ENCODE measurements at regions not wholly inside any gene's neighbourhood (a gene's known extent, or its start where the extent isn't known, plus 50 kb on each side); places are given as distances from the start of the nearest gene placed in this dataset.
"Not testable (repeated sequence)": the region's sequence is repeated elsewhere in the genome, so short reads cannot be mapped to it uniquely, and the experiment has no call there.

DNA sequence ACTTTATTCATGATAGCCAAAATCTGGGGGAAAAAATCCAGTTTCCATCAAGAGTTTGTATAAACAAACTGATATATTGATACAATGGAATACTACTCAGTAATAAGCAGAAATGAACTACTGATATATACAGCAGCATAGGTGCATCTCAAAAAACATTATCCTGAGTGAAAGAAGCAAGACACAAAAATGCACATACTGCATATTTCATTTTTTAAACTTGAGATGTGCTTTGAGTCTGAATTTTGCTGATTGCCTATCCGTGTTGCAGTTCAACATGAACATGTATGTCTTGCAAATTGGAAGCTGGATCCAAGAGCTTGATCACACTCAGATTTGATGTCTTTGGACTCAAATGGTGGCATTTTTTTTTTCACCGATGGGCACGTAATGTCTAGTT, 132.4 kb downstream of the TSEN15 start:
- no peak for DNase-seq

DNA sequence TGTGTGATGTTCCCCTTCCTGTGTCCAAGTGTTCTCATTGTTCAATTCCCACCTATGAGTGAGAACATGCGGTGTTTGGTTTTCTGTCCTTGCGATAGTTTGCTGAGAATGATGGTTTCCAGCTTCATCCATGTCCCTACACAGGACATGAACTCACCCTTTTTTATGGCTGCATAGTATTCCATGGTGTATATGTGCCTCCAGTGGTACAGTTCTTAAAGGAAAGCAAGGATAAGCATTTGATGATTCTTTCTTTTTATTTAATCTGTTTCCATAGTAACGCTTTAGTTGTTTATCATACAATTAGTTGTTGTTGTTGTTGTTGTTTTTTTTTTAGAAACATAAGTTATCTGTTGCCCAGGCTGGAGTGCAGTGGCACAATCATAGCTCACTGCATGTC, 133.1 kb downstream of the TSEN15 start:
- DNase-seq, result not testable (repeated sequence)

DNA sequence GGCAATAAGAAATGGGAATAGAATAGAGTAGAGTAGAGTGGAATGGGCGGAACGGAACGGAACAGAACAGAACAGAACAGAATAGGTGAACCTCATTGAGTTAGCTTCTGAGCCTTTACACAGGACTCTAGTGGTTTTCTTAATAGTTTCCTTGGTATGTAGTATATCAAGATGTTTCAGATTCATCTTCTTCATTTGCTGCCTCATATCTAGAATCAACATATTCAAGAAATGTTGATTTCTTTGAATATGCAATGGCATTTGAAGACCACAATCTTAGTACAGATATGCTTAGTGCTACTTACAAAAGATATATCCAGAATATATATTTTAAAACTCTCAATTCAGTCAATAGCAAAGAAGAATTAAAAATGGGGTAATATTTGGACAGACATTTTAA, 133.8 kb downstream of the TSEN15 start:
- DNase-seq, result no peak

DNA sequence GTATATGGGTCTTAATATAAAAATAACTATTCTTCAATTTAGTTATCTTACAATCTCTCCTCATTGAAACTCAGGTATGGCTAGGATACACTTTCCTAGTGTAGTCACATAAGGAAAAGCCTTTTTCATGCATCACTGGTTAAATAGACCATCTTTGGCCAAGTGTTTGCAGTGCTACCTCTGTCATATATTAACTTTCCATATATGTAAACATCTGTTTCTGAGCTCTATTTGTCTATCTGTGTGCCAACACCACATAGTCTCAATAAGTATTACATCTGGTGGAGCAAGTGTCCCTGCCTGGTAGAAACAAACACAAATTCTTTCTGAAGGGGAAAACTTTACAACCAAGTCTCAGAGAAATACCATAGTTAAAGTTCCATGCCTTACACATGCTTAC, 134.6 kb downstream of the TSEN15 start:
- no peak for DNase-seq

DNA sequence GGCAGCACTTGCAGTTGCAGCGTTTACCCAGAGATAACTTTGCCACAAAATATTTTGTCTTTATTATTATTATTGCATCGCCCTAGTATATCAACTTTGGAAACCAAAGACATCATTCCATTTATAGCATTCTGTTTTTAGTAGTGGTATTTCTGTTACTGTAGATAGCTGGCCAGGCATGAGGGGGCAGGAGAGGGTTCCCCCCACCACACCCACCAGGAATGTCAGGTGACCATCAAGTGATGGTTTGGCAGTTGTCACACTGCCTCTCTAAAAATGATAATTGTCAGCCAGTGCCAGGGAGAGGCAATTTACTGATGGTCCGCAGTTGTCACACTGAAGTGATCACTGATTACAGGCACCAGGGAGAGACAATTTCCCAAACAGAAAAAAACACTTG, 135.6 kb downstream of the TSEN15 start:
- DNase-seq, result no peak

DNA sequence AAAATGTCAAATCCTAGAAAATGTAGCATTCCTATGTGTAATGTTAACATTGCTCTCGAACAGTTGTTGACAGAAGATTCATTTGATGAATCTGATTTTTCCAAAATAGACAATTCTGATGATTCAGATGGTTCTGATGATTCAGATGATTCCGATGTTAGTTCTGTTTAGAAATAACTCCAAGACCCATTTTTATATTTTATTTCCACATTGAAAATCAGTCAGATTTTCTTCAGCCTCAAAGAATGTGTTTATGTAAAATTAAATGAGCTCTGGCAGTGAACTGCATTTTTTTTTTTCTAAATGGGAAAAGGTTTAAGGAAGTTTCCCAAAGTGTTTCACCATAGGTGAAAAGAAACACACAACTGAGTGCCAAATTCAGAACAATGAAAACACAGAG, 136.5 kb downstream of the TSEN15 start:
- DNase-seq, result no peak

DNA sequence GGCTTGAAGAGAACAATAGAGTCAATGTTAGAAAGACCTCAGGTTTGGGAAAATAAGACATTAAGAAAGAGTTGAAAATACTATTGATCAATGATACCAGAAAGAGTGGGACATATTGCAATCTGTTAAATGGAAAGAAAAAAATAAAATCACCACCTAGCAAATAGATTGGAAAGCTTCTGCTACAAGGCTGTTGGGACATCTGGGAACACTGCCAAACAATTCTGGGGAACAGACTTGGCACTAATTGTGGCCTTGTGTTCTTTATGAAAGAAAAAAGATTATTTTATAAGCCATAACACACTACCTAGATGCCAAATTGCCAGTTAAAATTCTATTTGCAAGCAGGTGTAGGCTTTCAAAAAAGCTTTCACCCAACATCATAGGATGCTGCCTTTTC, 137.8 kb downstream of the TSEN15 start:
- no peak for DNase-seq

DNA sequence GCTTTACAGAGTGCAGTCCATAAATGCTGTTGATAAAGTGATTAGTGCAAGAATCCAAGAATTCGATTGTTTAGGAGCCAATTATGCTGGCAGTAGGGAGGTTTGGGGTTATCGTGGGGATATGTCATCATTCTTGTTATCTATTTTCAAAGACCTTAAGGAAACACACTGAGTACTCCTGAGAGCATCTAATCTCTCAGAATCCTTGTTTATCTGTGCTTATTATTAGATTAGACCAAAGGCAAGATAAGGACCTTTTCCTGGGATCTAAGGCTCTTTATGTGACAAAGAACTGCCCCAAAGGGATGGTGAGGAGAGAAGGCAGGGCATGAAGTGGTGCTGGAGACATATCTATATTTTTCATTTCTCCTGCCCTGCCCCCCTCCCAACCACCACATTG, 139.1 kb downstream of the TSEN15 start:
- no peak for DNase-seq

DNA sequence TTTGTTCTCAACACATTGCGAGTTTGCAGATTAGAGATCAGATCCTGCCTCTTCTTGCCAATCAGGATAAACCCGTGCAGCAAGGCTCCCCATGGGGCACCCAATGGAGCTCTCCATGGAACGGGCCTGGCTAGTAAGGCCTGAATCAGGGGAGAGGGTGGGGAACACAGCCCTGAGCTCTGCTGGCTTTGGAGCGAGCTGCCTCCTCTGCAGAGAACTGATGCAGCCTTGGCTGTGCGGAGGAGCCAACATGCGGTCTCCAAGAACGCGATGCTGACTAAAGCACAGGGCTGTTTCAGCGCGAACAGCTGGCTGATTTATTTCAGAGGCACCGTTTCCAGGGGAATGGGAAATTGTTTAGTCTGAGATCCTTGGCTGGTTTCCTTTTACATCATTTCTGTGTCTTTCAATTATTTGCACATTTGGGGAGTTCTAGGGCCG, 139.7 kb downstream of the TSEN15 start:
- peak; percentile 48 for DNase-seq

DNA sequence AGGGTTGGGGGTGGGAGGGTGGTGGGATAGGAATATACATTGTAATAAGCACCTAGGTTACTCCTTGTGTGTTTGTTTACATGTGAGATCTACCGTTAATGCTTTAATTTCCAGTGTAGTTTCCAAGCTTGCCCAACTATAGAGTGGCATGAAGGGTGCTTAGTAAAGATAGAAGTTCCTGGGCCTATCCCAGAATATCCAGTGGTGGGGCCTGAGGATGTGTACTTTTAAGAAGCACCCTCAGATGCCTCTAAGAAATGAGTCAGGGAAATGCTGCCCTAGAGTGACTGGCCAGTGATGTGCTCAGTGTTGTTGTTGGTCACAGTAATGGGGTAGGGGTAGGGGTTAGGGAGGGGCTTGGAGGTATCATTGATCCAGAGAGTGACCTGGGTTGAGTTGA, 141.3 kb downstream of the TSEN15 start:
- no peak for DNase-seq

DNA sequence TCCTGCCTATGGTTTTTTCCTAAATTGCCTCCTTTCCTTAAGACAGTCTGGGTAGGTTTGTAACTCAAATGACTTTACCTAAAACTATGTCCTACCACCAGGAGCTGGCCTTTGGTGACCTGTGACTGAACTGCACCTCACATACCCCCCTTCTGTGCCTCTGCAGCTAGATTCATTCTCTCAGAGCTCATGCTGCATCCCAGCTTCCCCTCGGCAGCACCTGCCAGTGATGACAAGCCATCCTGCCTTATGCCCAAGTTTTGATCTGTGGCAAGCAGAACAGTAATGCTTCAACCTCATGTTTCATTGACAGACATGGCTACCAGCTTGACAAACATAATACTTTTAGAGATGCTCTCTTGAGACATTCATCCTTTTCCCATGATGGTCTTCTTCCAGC, 141.9 kb downstream of the TSEN15 start:
- no peak for DNase-seq

DNA sequence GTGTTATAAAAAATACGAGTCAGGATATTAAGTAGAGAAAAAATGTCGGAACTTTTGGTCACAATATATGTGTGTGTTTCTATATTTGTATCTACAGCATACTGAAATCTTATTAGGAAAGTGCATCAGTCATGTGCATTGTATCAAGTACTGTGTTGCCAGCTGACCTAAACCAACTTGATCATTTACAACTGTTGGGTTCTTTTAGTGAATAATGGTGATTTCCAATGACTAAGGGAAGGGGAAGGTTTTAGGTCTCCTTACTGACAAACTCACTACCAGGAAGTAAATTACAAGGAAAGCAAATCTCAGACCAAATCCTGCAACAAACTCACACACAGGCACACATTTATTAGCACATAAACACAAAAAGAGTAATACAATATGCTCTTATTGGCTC, 142.7 kb downstream of the TSEN15 start:
- DNase-seq, result no peak

DNA sequence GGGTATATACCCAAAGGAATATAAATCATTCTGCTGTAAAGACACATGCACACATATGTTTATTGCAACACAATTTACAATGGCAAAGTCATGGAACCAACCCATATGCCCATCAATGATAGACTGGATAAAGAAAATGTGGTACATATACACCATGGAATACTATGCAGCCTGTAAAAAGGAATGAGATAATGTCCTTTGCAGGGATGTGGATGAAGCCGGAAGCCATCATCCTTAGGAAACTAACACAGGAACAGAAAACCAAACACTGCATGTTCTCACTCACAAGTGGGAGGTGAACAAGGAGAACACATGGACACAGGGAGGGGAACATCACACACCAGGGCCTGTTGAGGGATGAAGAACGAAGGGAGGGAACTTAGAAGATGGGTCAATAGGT, 144.2 kb downstream of the TSEN15 start:
- DNase-seq, result not testable (repeated sequence)

DNA sequence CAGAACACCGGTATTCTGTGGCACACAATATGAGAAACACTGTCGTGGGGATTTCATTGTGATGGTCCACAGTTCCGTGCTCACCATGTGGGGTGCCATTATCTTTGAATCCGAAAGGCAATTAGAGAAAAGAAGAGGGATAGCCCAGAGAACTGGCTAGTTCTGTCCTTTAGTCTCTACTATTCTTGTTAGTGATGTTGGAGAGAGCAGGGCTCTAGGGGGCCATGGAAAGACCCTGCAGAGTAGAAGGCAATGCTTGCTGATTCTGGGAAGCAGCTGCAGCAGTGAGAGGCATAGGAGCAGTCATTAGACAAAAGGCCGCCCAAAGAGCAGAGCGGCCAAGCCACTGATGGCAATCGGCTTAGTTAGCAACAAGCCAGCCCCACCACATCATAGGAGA, 146.3 kb downstream of the TSEN15 start:
- DNase-seq, result no peak

DNA sequence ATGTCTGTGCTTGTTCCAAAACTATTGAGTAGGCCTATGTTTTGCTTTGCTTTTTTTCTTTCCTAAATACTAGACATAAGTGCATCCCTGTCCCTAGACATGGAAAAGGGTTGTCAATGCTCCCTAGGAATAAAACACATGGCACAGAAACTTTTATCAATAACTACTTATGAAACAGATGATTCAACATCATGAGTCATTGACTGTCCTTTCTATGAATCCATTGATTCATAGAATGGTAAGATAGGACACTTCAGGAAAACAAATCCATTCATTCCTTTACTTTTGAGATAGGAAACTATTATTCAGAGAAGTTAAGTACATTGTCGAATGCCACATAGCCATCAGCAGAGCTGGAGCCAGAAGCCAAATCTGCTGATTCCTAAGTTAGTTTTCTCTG, 147.5 kb downstream of the TSEN15 start:
- no peak for DNase-seq

DNA sequence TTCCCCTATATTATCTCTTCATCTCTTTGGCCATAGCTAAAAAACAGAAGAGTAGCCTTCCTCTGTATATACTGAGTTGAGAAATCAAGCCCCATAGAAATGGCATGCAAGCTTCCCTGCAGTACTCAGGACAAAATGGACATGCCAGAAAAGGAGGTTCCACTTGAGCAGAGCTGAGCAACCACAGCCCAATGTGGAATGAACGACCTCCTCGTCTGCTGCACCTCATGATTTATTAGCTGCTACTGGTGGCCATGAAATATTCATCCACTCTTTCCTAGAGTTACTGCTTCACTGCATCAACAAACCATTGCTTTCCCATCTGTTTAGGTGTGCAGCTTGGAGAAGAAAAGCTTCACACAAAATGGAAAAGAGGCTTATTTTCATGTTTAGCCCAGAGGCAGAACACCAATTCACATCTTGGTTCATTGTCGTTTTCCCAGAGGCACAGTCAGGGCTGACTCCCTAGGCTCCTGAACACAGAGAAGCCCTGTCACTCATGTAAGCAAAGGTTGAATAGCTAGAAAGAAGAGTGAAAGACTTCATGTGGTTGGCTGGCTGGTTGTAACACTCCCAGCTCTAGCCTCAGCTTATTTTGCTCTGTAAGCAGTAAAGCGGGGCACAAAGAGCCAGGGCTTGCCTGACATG, 148.0 kb downstream of the TSEN15 start:
- DNase-seq, result no peak

DNA sequence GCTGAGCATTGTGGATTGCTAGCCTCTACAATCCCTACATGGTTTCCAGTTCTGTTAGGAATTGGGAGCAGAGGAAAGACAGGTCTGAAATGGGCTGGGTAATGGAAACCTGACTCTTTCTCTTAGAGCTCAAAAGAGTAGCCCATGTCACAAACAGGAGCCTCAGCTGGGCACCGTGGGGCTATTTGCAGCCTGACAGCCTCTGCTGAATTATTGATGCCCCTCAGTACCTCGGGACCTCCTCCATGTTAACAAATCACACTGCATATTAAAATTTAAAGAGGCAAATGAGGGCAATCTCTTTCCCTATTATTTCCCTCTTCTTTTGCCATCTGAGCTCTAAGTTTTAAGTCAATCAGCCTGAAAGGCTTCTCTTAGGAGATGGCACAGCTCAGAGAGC, 157.1 kb downstream of the TSEN15 start:
- DNase-seq, result no peak

DNA sequence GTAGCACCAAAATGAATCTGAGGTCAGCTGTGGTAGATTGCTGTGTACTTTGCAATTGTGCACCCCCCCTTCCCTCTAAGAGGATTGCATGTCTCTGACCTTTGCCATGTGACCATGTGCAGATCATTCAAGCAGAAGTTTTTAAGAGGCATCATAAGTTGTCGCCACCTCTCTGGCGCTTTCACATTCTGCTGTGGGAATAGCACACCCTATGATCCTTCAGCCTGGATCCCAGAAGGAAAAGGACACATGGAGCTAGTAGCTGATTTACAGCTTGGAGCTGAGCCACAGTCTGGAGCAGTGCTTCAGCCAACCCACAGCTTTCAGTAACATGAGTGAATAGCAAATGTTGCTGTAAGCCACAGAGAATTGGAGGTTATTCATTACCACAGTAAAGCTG, 158.5 kb downstream of the TSEN15 start:
- no peak for DNase-seq

DNA sequence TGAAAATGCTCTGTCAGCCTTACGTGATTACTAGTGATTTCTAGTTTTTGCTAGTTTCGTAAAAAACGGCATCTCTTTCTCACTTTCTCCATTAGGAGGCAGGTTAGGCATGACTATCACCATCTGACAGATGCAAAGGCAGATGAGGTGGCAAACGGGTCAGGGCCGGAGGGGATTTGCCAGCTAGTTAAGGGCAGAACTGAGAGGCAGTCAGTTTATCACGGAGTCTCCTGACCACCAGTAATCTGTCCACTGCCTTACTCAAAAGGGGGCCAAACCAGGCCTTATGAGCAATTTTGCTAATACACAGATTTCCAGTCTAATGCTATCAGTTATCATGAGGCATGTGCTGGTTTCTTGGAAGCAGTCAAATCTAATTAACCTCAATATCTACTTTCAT, 159.3 kb downstream of the TSEN15 start:
- no peak for DNase-seq

DNA sequence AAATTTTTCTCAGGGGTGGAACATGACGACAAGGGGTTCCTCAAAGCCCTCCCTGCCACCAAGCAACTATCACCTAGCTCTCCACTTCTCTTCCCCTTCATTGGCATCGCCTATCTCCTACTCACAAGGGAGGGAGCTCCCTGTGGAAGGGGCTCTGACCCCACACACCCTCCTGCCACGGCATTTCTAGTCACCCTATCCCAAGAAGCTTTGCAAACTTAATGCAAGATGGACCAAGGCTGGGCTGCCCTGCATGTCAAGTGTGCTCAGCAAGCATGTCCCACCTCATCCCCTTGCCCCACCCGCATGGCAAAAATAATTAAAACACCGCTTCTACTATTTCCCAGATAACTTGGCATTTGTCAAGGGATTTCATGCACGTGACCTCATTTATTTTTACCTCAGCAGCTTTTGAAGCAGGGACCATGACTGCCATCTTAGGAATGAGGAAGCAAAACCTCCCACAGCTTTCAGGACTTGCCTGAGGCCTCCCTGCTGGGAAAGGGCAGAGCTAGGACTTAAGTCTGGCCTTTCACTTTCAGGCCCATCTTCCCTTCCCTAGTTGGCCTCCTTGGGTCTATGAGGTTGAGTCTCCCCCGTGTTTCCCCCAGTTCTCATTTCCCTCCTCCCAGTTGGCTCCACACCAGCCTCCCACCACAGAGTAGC, 161.3 kb downstream of the TSEN15 start:
- no peak for DNase-seq

DNA sequence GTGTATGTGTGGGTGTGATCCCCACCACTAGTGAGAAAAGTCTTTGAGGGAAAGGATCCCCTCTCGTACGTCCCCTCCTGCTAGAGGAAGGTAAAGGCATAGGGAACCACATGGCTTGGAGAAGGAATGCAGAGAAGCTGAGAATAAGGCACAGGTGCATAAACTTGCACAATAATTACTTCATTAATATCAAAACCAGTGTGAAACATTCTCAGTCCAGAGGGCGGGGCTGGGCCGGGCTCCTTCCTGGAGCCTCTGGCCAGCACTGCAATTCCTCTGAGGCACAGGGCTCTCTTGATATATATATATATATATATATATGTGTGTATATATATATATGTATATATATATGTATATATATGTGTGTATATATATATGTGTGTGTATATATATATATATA, 162.6 kb downstream of the TSEN15 start:
- DNase-seq, result no peak

DNA sequence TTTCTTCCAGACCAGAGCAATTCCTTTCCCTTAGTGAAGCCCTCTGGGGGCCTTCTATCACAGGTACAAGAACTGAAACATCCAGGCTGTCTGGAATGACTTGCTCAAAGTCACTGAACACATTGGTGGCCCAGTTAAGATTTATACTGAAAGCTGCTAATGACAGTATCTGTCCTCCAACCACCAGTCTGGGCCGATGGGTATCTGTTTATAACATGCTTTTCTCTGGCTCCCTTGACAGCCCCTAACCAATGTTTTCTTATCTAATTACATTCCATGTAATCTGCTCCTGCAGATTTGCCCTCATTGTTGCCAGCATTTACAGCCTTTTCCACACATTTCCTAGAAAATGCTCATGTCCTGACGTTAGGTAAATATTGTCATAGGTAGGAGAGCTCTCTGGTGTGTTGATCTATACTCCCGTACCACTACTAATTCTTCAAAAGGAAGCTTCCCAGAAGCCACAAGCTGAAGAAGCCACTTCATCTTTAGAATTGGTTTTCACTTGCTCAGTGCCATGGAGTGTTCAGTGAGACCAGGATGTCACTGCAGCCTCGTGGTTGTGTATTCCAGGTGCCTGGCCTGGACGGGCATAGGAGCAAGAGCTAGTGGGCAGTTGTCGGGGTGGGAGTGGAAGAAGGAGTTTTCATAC, 163.9 kb downstream of the TSEN15 start:
- no peak for DNase-seq

DNA sequence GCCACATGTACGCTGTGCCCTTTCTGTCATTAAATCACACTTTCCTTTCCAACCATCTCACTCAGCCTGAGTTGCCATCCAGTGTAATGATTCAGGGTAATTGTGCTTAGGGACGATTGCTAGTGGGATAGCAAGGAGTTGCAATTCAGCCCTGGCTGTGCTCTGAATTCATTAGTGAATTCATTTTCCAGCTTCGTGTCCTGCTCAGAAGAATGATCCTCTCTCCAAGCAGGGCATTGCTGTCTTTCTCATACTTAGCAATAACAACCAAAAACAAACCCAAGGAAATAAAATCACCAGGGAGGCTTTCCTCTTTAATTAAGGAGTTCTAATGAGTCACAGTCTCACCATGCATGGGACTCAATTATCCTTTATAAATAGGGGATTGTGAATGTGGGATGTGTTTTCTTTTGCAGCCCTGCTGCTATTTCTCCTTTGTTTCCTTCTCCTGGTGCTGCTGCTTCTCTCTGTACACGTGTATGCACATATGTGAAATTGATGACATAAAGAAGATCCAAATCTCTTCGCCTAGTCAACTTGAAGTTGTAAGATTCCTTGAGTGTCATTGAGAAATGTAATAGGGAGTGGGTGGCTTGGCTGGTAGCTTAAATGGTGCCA, 167.0 kb downstream of the TSEN15 start:
- DNase-seq, result no peak

DNA sequence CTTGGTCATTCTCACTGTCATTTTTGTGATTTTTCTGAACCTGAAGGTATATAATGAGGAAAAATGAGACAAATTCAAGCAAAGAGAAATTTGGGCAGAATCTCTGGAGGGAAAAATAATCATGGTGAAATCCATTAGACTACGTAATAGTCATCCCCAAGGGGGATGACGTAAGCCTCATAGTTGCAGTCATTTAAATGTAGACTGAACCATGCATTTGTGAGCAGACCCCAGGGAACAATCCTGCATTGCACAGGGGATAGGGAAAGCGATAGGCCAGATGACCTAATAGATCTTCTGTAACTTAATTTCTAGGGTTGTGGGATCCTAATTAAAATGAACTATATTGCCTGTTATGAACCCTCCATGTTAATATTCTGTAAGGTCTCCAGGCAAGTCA, 167.4 kb upstream of the C1orf21 start:
- no peak for DNase-seq
